ENCODE measurements at regions not wholly inside any gene's neighbourhood (a gene's known extent, or its start where the extent isn't known, plus 50 kb on each side); places are given as distances from the start of the nearest gene placed in this dataset.

DNA sequence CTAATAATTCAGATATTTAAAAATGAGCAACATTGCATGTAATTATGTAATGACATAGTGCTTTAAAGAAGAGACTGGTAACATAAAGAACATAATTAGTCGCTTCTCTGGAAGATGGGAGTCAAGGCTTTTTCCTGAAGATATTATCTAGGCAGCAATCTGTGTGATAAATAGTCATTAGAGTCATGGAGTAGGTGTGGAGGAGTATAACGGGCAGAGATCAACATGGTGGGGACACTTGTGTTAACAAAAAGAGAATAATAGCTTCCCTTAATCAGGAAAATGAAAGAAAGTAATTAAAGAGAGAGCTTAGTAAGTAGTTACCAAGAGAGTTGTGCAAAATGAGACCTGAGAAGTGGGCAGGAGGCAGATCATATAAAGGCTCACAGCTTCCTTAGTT is 1417.1 kb upstream of the ATXN8OS start:
- Mint-ChIP-seq H3K27me3 (no peaks in the 10 kb centered on the region), H3K27ac (no peak overlapping the region), H3K4me1 (ENCODE audit: low read depth) (no peaks in the 10 kb centered on the region), H3K9me3 (peaks cover 3% of the 10 kb centered on the region), H3K36me3 (ENCODE audit: low read depth) (no peaks in the 10 kb centered on the region), H3K4me3 (no peak overlapping the region)
- ATAC-seq (no peak), DNase-seq (no peak)
- TF ChIP-seq, protein P1, sequence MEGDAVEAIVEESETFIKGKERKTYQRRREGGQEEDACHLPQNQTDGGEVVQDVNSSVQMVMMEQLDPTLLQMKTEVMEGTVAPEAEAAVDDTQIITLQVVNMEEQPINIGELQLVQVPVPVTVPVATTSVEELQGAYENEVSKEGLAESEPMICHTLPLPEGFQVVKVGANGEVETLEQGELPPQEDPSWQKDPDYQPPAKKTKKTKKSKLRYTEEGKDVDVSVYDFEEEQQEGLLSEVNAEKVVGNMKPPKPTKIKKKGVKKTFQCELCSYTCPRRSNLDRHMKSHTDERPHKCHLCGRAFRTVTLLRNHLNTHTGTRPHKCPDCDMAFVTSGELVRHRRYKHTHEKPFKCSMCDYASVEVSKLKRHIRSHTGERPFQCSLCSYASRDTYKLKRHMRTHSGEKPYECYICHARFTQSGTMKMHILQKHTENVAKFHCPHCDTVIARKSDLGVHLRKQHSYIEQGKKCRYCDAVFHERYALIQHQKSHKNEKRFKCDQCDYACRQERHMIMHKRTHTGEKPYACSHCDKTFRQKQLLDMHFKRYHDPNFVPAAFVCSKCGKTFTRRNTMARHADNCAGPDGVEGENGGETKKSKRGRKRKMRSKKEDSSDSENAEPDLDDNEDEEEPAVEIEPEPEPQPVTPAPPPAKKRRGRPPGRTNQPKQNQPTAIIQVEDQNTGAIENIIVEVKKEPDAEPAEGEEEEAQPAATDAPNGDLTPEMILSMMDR (IDR thresholded peaks at IDR 0.05) = no peak
- CTCF ChIA-PET = no interaction called here
- intact Hi-C loops (cut with micrococcal nuclease) = no loop called here
- POLR2A ChIA-PET = no interaction called here

DNA sequence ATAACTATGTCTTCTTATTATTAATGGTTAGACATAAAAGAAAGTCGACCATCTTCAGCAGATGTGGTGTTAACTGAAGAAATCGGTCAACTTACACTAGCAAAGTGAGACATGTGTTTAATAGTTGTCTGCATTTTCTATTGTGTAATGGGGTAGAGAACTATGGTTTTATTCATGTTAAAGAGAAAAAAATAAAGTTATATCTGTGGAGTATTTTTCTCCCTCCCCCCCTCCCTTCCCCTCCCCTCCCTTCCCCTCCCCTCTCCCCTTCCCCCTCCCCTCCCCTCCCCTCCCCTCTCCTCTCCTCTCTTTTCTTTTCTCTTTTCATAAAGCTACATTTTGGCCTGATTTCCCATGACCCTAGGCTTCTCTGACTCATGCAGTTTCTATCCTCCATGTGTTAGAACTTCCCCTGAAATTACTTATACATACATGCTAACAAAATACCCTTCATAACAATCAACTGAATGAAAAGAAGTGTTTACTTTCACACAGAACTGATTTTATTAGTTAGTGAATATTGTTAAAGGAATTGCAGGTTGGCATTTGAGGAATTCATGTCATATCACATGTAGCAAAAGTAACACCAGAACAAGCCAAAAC is 1431.0 kb upstream of the ATXN8OS start:
- no peak overlapping the region for H3K27ac Mint-ChIP-seq
- H3K9me3 Mint-ChIP-seq = peaks cover 1% of the 10 kb centered on the region
- ATAC-seq = no peak
- intact Hi-C loops (cut with micrococcal nuclease) = no loop called here
- ChIA-PET POLR2A (no interaction called here), CTCF (no interaction called here)
- H3K4me1 Mint-ChIP-seq (ENCODE audit: low read depth) = no peaks in the 10 kb centered on the region
- no peaks in the 10 kb centered on the region for H3K27me3 Mint-ChIP-seq
- DNase-seq = no peak
- TF ChIP-seq, protein P1 (IDR thresholded peaks at IDR 0.05) = no peak
- H3K4me3 Mint-ChIP-seq = no peak overlapping the region
- H3K36me3 Mint-ChIP-seq (ENCODE audit: low read depth) = no peaks in the 10 kb centered on the region

DNA sequence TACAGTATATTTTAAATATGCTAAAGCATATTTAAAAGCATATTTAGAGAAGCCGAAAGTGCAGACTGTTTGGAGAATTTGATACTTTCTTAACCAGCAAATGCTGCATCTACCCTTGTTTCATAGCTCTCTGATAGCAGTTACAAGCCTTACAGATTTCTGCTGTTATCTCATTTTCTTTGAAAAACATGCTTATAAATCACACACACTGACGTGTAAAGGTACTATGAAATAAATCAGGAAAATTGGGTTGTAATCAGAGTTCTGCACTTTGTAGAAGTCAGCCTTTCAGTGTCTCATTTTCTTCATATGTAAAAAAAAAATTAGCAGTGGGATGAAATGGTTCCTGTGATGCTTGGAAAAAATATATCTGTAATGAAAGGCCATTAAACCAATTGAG is 1432.4 kb upstream of the ATXN8OS start:
- H3K27me3 Mint-ChIP-seq = no peaks in the 10 kb centered on the region
- no peak overlapping the region for H3K27ac Mint-ChIP-seq
- DNase-seq (no peak), ATAC-seq (no peak)
- TF ChIP-seq, protein P1 (IDR thresholded peaks at IDR 0.05) = no peak
- ChIA-PET CTCF (no interaction called here), POLR2A (no interaction called here)
- H3K36me3 Mint-ChIP-seq (ENCODE audit: low read depth) = no peaks in the 10 kb centered on the region
- peaks cover 1% of the 10 kb centered on the region for H3K9me3 Mint-ChIP-seq
- intact Hi-C loops (cut with micrococcal nuclease) = no loop called here
- H3K4me1 Mint-ChIP-seq (ENCODE audit: low read depth) = no peaks in the 10 kb centered on the region
- H3K4me3 Mint-ChIP-seq = no peak overlapping the region

GRCh38 chr13:68667863-68668262 is 1437.7 kb upstream of the PCDH9 start:
- Mint-ChIP-seq H3K4me3 (no peak overlapping the region), H3K4me1 (ENCODE audit: low read depth) (no peaks in the 10 kb centered on the region), H3K27me3 (no peaks in the 10 kb centered on the region), H3K27ac (no peak overlapping the region), H3K36me3 (ENCODE audit: low read depth) (no peaks in the 10 kb centered on the region), H3K9me3 (peaks cover 9% of the 10 kb centered on the region)
- DNase-seq (no peak), ATAC-seq (no peak)
- TF ChIP-seq, protein P1 (IDR thresholded peaks at IDR 0.05) = no peak
- ChIA-PET POLR2A (no interaction called here), CTCF (no interaction called here)
- intact Hi-C loops (cut with micrococcal nuclease) = no loop called here

GRCh38 chr13:68666774-68667397 is 1436.8 kb upstream of the PCDH9 start:
- no peaks in the 10 kb centered on the region for H3K27me3 Mint-ChIP-seq
- H3K9me3 Mint-ChIP-seq = peaks cover 9% of the 10 kb centered on the region
- ChIA-PET CTCF (no interaction called here), POLR2A (no interaction called here)
- DNase-seq (no peak), ATAC-seq (no peak)
- no peak overlapping the region for H3K27ac Mint-ChIP-seq
- H3K4me3 Mint-ChIP-seq = no peak overlapping the region
- H3K36me3 Mint-ChIP-seq (ENCODE audit: low read depth) = no peaks in the 10 kb centered on the region
- TF ChIP-seq, protein P1 (IDR thresholded peaks at IDR 0.05) = no peak
- no peaks in the 10 kb centered on the region for H3K4me1 Mint-ChIP-seq (ENCODE audit: low read depth)
- intact Hi-C loops (cut with micrococcal nuclease) = no loop called here

Data from activated CD8-positive, alpha-beta T cell treated with anti-CD3 and anti-CD28 coated beads for 36 hours (primary cell).